Neural cell (in vitro differentiated cells): ENCODE measurements at regions not wholly inside any gene's neighbourhood (a gene's known extent, or its start where the extent isn't known, plus 50 kb on each side); places are given as distances from the start of the nearest gene placed in this dataset.

Experiments
- POLR2AphosphoS5 ChIP-seq: IDR thresholded peaks from 2 replicates; pipeline ENCODE4 v1.6.1; 2012
- RAD21 ChIP-seq: fragments of 450-650 bp; conservative IDR thresholded peaks from 2 replicates; pipeline ENCODE4 v1.6.1; 2014; ENCODE audit warnings: antibody characterized with exemption, mild to moderate bottlenecking, moderate library complexity
- TAF1 ChIP-seq: IDR thresholded peaks from 2 replicates; pipeline ENCODE4 v1.6.1; 2012; ENCODE audit warnings: low read depth
- TF ChIP-seq, protein P1 (sequence below): fragments of 450-650 bp; IDR thresholded peaks from 2 replicates; pipeline ENCODE4 v1.5.1; 2014; ENCODE audit warnings: antibody characterized with exemption, mild to moderate bottlenecking, moderate library complexity; ENCODE audit not compliant: poor library complexity, severe bottlenecking
- TF ChIP-seq, protein P2 (sequence below): IDR thresholded peaks from 2 replicates; pipeline ENCODE4 v1.6.1; 2012; ENCODE audit warnings: borderline replicate concordance

DNA sequence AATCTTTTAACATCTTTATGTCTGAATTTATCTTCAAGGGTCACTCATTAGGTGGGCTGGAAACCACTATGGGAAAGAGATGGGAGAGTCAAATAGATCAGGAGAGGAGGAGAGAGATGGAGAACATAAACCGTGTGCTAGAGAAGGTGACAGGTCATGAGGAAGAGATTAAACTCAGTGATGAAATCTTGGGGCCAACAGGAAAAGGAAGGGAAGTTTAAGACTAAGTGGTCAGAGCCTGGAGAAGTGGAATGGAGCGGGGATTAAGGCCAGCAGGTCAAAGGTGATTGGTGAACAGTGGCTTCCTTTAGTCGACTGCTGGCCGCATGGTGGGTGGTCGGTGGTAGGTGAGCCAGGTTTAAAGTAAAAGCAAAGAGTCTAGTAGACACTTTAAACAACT is 169.3 kb upstream of the IVNS1ABP start:
- TF ChIP-seq RAD21 (no peak), POLR2AphosphoS5 (no peak), TAF1 (no peak)
- TF ChIP-seq, protein P1, sequence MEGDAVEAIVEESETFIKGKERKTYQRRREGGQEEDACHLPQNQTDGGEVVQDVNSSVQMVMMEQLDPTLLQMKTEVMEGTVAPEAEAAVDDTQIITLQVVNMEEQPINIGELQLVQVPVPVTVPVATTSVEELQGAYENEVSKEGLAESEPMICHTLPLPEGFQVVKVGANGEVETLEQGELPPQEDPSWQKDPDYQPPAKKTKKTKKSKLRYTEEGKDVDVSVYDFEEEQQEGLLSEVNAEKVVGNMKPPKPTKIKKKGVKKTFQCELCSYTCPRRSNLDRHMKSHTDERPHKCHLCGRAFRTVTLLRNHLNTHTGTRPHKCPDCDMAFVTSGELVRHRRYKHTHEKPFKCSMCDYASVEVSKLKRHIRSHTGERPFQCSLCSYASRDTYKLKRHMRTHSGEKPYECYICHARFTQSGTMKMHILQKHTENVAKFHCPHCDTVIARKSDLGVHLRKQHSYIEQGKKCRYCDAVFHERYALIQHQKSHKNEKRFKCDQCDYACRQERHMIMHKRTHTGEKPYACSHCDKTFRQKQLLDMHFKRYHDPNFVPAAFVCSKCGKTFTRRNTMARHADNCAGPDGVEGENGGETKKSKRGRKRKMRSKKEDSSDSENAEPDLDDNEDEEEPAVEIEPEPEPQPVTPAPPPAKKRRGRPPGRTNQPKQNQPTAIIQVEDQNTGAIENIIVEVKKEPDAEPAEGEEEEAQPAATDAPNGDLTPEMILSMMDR, result no peak
- TF ChIP-seq, protein P2, sequence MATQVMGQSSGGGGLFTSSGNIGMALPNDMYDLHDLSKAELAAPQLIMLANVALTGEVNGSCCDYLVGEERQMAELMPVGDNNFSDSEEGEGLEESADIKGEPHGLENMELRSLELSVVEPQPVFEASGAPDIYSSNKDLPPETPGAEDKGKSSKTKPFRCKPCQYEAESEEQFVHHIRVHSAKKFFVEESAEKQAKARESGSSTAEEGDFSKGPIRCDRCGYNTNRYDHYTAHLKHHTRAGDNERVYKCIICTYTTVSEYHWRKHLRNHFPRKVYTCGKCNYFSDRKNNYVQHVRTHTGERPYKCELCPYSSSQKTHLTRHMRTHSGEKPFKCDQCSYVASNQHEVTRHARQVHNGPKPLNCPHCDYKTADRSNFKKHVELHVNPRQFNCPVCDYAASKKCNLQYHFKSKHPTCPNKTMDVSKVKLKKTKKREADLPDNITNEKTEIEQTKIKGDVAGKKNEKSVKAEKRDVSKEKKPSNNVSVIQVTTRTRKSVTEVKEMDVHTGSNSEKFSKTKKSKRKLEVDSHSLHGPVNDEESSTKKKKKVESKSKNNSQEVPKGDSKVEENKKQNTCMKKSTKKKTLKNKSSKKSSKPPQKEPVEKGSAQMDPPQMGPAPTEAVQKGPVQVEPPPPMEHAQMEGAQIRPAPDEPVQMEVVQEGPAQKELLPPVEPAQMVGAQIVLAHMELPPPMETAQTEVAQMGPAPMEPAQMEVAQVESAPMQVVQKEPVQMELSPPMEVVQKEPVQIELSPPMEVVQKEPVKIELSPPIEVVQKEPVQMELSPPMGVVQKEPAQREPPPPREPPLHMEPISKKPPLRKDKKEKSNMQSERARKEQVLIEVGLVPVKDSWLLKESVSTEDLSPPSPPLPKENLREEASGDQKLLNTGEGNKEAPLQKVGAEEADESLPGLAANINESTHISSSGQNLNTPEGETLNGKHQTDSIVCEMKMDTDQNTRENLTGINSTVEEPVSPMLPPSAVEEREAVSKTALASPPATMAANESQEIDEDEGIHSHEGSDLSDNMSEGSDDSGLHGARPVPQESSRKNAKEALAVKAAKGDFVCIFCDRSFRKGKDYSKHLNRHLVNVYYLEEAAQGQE, result no peak
